IPS-15b (cell line): ENCODE measurements at regions not wholly inside any gene's neighbourhood (a gene's known extent, or its start where the extent isn't known, plus 50 kb on each side); places are given as distances from the start of the nearest gene placed in this dataset.
"Not testable (repeated sequence)": the region's sequence is repeated elsewhere in the genome, so short reads cannot be mapped to it uniquely, and the experiment has no call there.

Source experiments
- H3K27me3 ChIP-seq: one replicate; pipeline ENCODE4 v1.6.1; 2013; ENCODE audit warnings: low read length; ENCODE audit not compliant: control insufficient read depth, insufficient read depth
- H3K36me3 ChIP-seq: one replicate; pipeline ENCODE4 v1.6.1; 2013; ENCODE audit warnings: low read length; ENCODE audit not compliant: control insufficient read depth, insufficient read depth
- H3K4me1 ChIP-seq: one replicate; pipeline ENCODE4 v1.6.1; 2013; ENCODE audit warnings: mild to moderate bottlenecking, low read length; ENCODE audit not compliant: control insufficient read depth, insufficient read depth
- H3K4me3 ChIP-seq: one replicate; pipeline ENCODE4 v1.5.1; 2013; ENCODE audit warnings: low read depth, low read length
- H3K9ac ChIP-seq: one replicate; pipeline ENCODE4 v1.6.1; 2013; ENCODE audit warnings: low read depth, mild to moderate bottlenecking, low read length
- H3K9me3 ChIP-seq: one replicate; pipeline ENCODE4 v1.6.1; 2013; ENCODE audit warnings: mild to moderate bottlenecking, low read length; ENCODE audit not compliant: control insufficient read depth, insufficient read depth

DNA sequence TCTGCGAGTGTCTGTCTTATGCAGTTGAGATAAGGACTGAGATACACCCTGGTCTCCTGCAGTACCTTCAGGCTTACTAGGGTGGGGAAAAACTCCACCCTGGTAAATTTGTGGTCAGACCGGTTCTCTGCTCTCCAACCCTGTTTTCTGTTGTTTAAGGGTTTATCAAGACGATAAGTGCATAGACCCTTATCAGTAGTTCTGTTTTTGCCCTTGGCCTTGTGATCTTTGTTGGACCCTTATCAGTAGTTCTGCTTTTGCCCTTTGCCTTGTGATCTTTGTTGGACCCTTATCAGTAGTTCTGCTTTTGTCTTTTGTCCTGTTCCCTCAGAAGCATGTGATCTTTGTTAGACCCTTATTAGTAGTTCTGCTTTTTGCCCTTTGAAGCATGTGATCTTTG lies 83.3 kb upstream of the MARK1 start:
- H3K4me3 ChIP-seq, H3K9ac ChIP-seq, H3K27me3 ChIP-seq, H3K36me3 ChIP-seq, H3K9me3 ChIP-seq, H3K4me1 ChIP-seq: not testable (repeated sequence)

DNA sequence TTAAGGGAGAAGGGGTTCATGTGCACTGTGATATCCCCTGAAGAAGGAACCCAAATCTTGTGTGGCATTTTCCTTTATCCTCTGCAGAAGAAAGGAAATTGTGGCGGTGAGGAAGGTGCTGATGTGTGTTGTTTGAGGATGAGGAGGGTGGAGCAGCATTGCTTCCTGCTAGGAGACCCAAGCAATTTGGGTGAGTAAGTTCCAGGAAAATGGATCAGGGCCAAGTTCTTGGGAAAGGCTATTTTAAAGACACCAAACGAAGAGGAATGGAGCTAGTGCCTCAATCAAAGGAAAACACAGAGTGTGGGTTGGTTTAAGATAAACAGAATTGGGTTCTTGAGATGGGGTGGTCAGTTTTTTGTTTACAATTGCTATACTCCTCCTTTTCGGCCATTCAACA lies 86.7 kb upstream of the MARK1 start:
- Histone ChIP-seq H3K36me3 (no peaks in the 10 kb centered on the region), H3K4me3 (no peak overlapping the region), H3K4me1 (no peaks in the 10 kb centered on the region), H3K27me3 (no peaks in the 10 kb centered on the region), H3K9ac (no peak overlapping the region), H3K9me3 (no peaks in the 10 kb centered on the region)

- Histone ChIP-seq H3K27me3 (no peaks in the 10 kb centered on the region), H3K9me3 (no peaks in the 10 kb centered on the region), H3K36me3 (no peaks in the 10 kb centered on the region), H3K9ac (no peak overlapping the region), H3K4me1 (no peaks in the 10 kb centered on the region), H3K4me3 (no peak overlapping the region)
These were observed 89.2 kb upstream of the MARK1 start for GRCh38 chr1:220438741-220439140.

GRCh38 chr1:220432408-220432807 lies 95.5 kb upstream of the MARK1 start:
- peaks cover 3% of the 10 kb centered on the region for H3K4me1 ChIP-seq
- no peak overlapping the region for H3K4me3 ChIP-seq
- H3K9me3 ChIP-seq = no peaks in the 10 kb centered on the region
- H3K27me3 ChIP-seq = no peaks in the 10 kb centered on the region
- H3K9ac ChIP-seq = no peak overlapping the region
- no peaks in the 10 kb centered on the region for H3K36me3 ChIP-seq

DNA sequence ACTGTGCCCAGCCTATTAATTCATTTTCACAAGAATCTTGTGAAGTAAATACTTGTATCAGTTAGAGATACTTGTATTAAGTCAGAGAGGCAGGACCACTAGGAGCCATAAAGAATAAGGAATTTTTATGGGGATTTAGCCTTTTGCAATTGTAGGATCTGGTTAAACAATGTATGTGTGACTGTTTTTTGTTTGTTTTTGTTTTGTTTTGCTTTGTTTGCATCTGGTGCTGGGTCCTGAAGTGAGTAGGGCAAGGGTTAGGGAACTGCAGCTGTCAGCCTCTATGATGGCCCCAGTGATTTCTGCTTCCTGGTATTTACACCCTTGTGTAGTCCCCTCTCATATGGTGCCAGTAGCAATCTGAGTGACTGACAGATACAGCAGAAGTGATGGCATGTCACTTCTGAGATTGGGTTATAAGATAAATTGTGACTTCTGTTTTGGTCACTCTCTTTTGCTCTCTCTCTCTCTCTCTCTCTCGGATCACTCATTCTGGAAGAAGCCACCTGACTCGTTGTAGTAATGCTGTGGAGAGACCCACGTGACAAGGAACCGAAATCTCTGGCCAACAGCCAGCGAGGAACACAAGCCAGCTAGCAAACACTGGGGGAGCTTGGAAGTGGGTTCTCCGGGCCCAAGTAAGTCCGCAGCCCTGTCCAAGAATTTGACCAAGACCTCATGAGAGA lies 96.2 kb upstream of the MARK1 start:
- H3K4me1 ChIP-seq = peaks cover 3% of the 10 kb centered on the region

GRCh38 chr1:220430586-220430985 lies 97.3 kb upstream of the MARK1 start:
- Histone ChIP-seq H3K9ac (no peak overlapping the region), H3K27me3 (no peaks in the 10 kb centered on the region), H3K4me1 (peaks cover 3% of the 10 kb centered on the region), H3K9me3 (no peaks in the 10 kb centered on the region), H3K4me3 (no peak overlapping the region), H3K36me3 (no peaks in the 10 kb centered on the region)

More for the DNA sequence above, 96.2 kb upstream of the MARK1 start:
- H3K27me3 ChIP-seq = no peaks in the 10 kb centered on the region
- no peaks in the 10 kb centered on the region for H3K36me3 ChIP-seq
- no peaks in the 10 kb centered on the region for H3K9me3 ChIP-seq
- no peak overlapping the region for H3K4me3 ChIP-seq
- H3K9ac ChIP-seq = no peak overlapping the region

- H3K9ac ChIP-seq = no peak overlapping the region
- no peaks in the 10 kb centered on the region for H3K27me3 ChIP-seq
- no peak overlapping the region for H3K4me3 ChIP-seq
- H3K9me3 ChIP-seq = no peaks in the 10 kb centered on the region
- peaks cover 3% of the 10 kb centered on the region for H3K4me1 ChIP-seq
- no peaks in the 10 kb centered on the region for H3K36me3 ChIP-seq
These were observed 97.9 kb upstream of the MARK1 start for GRCh38 chr1:220430059-220430458.

DNA sequence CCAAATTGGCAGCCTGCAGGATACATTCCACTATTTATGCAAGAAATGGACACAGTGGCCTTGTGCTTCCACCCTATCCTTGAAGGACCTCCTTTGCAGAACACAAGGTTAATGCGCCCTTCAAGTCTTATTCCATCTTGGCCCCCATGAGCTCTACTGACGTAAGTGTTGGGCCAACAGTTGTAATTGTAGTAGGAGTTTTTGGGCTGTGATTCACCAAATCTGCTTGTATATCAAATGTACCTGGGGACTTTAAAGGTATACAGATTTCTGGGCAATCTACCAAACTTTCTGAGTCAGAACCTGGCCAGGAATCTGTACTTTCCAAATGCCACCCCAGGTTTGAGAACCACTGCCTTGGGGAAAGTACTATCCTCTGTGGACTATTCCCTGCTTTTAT lies 100.9 kb upstream of the MARK1 start:
- no peaks in the 10 kb centered on the region for H3K36me3 ChIP-seq
- H3K4me3 ChIP-seq = no peak overlapping the region
- no peaks in the 10 kb centered on the region for H3K27me3 ChIP-seq
- H3K9me3 ChIP-seq = no peaks in the 10 kb centered on the region
- H3K4me1 ChIP-seq = peaks cover 3% of the 10 kb centered on the region
- no peak overlapping the region for H3K9ac ChIP-seq

DNA sequence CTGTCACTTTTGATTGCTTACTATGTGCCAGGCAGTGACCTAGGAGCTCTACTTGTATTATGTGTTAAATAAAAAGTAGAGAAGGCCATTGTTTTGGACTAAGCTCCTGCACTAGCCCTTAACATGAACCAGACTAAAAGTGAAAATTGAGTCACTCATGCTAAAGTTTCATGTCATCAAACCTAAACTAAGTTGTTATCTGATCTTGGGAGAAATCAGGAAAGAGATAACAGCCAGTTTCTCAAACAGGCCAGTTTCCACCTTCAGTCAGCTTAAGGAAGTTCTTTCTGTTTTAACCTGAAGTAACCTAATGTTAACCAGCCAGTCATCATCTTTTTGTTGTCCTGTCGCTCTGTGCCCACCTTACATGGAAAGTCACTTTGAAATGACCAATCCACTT lies 102.1 kb upstream of the MARK1 start:
- no peak overlapping the region for H3K4me3 ChIP-seq
- H3K27me3 ChIP-seq = no peaks in the 10 kb centered on the region
- no peak overlapping the region for H3K9ac ChIP-seq
- no peaks in the 10 kb centered on the region for H3K9me3 ChIP-seq
- no peaks in the 10 kb centered on the region for H3K36me3 ChIP-seq
- H3K4me1 ChIP-seq = peaks cover 3% of the 10 kb centered on the region

- Histone ChIP-seq H3K4me3 (no peak overlapping the region), H3K9me3 (no peaks in the 10 kb centered on the region), H3K36me3 (no peaks in the 10 kb centered on the region), H3K27me3 (no peaks in the 10 kb centered on the region), H3K4me1 (no peaks in the 10 kb centered on the region), H3K9ac (no peak overlapping the region)
These were observed 106.4 kb upstream of the MARK1 start for GRCh38 chr1:220421508-220421907.

DNA sequence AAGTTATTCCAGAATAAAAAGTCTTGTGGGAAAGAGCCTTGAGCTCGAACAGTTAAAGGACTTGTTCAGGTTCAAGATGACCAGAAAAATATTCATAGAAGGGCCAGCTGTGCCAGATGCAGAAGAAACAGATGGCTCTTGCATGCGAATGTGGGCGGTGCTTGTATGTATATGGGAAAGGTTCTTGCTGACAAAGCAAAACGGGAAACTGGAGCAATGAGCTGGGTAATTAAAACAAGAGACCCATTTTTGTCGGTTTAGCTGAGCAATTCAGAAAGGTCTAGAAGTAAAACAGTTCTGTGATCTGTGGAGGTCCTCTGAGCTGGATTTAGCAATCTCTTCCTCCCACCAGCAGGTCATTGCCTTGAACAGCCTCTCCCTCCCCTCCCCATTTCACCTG lies 107.2 kb upstream of the MARK1 start:
- Histone ChIP-seq H3K4me1 (no peaks in the 10 kb centered on the region), H3K36me3 (no peaks in the 10 kb centered on the region), H3K27me3 (no peaks in the 10 kb centered on the region), H3K4me3 (no peak overlapping the region), H3K9me3 (no peaks in the 10 kb centered on the region), H3K9ac (no peak overlapping the region)

DNA sequence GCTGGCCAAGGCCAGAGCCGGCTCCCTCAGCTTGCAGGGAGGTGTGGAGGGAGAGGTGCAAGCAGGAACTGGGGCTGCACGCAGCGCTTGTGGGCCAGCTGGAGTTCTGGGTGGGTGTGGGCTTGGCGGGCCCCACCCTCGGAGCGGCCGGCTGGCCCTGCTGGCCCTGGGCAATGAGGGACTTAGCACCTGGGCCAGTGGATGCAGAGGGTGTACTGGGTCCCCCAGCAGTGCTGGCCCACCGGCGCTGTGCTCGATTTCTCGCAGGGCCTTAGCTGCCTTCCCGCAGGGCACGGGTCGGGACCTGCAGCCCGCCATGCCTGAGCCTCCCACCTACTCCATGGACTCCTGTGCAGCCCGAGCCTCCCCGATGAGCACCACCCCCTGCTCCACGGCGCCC lies 115.6 kb upstream of the MARK1 start:
- peaks cover 11% of the 10 kb centered on the region for H3K4me1 ChIP-seq
- H3K9me3 ChIP-seq, H3K9ac ChIP-seq, H3K27me3 ChIP-seq, H3K4me3 ChIP-seq, H3K36me3 ChIP-seq: not testable (repeated sequence)
